ENCODE measurements at regions not wholly inside any gene's neighbourhood (a gene's known extent, or its start where the extent isn't known, plus 50 kb on each side); places are given as distances from the start of the nearest gene placed in this dataset.

GRCh38 chr21:43308815-43309283 is 118.1 kb downstream of the SIK1 start:
- TF ChIP-seq, protein P1, sequence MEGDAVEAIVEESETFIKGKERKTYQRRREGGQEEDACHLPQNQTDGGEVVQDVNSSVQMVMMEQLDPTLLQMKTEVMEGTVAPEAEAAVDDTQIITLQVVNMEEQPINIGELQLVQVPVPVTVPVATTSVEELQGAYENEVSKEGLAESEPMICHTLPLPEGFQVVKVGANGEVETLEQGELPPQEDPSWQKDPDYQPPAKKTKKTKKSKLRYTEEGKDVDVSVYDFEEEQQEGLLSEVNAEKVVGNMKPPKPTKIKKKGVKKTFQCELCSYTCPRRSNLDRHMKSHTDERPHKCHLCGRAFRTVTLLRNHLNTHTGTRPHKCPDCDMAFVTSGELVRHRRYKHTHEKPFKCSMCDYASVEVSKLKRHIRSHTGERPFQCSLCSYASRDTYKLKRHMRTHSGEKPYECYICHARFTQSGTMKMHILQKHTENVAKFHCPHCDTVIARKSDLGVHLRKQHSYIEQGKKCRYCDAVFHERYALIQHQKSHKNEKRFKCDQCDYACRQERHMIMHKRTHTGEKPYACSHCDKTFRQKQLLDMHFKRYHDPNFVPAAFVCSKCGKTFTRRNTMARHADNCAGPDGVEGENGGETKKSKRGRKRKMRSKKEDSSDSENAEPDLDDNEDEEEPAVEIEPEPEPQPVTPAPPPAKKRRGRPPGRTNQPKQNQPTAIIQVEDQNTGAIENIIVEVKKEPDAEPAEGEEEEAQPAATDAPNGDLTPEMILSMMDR (IDR thresholded peaks at IDR 0.05; ENCODE audit: extremely low read depth, missing control alignments): no peak
- DNase-seq (ENCODE audit: low spot score): no peak

GRCh38 chr21:43308101-43308814 is 118.7 kb downstream of the SIK1 start:
- TF ChIP-seq, protein P1 (IDR thresholded peaks at IDR 0.05; ENCODE audit: extremely low read depth, missing control alignments): no peak
- DNase-seq (ENCODE audit: low spot score): no peak

GRCh38 chr21:43307677-43308070 is 119.3 kb downstream of the SIK1 start:
- TF ChIP-seq, protein P1 (IDR thresholded peaks at IDR 0.05; ENCODE audit: extremely low read depth, missing control alignments): no peak
- no peak for DNase-seq (ENCODE audit: low spot score)

DNA sequence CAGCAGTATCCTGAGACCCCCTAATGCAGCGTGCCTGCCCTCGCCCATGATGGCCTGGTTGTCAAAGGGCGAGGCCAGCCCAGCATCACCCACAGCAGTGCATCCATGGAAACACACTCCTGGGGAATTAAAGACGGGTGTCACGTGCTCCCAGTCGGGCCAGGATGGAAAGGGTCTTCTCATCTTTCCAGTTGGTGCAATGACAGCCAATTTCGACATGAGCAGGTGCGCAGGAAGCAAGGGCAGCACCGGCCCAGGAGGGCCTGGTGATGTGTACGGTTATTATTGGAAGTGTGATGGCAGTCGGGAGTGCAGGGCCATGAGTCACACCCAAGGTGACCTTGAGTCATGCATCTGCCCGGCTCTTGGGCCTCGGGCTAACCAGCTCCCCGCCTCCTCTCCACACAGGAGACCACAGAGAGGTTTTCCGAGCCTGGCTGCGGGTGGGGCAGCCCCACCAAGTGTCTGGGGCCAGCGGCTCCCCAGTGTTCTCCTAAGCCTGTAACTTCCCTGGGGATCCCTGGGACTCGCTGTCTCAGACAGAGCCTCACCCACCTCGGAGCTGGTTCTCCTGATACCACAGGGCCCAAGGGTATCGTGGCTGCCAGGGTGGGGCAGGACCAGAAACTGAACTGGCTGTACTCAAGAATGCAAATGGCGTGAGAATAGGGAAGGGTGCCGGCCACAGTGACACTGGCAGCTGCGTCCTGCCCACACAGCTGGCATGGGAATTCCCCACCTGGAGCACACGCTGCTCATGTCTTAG is 119.8 kb downstream of the SIK1 start:
- DNase-seq (ENCODE audit: low spot score): peak; percentile 72
- TF ChIP-seq, protein P1 (IDR thresholded peaks at IDR 0.05; ENCODE audit: extremely low read depth, missing control alignments): no peak

DNA sequence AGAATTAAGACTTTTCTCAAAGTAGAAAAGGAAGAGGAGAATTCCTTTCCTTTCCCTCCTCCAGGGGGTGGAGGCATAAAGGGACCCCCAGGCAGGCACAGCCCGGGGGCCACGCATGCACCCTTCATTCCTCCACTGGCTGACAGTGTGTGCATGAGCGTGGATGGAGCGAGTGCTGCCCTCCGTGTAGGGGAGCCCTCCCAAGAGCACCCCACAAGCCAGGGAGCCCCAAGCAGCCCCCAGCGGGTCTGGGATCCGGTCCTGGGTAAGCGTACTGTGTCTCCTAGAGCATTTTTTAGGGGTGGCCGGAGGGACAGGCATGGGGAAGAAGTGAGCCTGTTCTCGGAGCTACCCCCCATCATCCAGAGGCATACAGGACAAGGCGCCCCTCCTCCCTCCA is 120.5 kb downstream of the SIK1 start:
- DNase-seq (ENCODE audit: low spot score): no peak
- TF ChIP-seq, protein P1 (IDR thresholded peaks at IDR 0.05; ENCODE audit: extremely low read depth, missing control alignments): no peak

DNA sequence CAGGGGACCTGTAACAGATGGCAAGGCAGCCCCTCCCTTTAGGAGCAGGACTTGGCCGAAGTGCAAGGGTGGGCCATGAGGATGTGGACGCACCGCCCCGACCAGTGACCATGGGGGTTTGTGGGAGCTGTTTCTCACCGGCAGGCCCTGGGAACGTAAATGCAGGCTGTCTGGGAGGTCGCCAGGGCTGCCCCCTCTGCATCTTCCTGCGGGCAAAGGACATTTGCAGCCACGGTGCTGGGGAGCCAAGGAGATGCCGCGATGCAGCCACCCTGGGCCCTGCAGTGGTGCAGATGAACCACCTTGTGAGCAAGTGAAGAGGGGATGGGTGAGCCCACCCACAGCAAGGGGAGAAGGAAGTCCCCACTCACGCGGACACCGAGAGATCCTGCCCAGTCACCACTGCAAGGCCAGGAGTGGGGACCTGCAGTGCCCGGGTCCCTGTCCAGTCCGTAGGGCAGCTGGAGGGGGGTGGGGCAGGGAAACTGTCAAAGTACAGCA is 121.1 kb downstream of the SIK1 start:
- TF ChIP-seq, protein P1 (IDR thresholded peaks at IDR 0.05; ENCODE audit: extremely low read depth, missing control alignments): no peak
- DNase-seq (ENCODE audit: low spot score): no peak

- TF ChIP-seq, protein P1 (IDR thresholded peaks at IDR 0.05; ENCODE audit: extremely low read depth, missing control alignments): no peak
- DNase-seq (ENCODE audit: low spot score): no peak
Measured at GRCh38 chr21:43305336-43305665, 121.6 kb downstream of the SIK1 start.
